Vagina (tissue), 2 donors: ENCODE measurements at regions not wholly inside any gene's neighbourhood (a gene's known extent, or its start where the extent isn't known, plus 50 kb on each side); places are given as distances from the start of the nearest gene placed in this dataset.
"Not testable (repeated sequence)": the region's sequence is repeated elsewhere in the genome, so short reads cannot be mapped to it uniquely, and the experiment has no call there.

Source experiments
- CTCF ChIP-seq, 3 experiments: fragments of 450-650 bp in 2 of 3; fragments of 200-600 bp in 1 of 3; sonication (generic) in 1 of 3; IDR thresholded peaks; one replicate each; pipeline ENCODE4 v1.5.1; 2017 to 2019; ENCODE audit warnings: antibody characterized with exemption in 3 of 3, mild to moderate bottlenecking in 2 of 3, moderate library complexity in 2 of 3
- POLR2A ChIP-seq, 2 donors: fragments of 450-650 bp; IDR thresholded peaks; one replicate each; pipeline ENCODE4 v1.6.1; 2017; ENCODE audit warnings: antibody characterized with exemption in 2 of 2, mild to moderate bottlenecking in 2 of 2, moderate library complexity in 2 of 2

- TF ChIP-seq CTCF, POLR2A (IDR thresholded peaks at IDR 0.05): not testable (repeated sequence)
Observed at GRCh38 chr1:145475962-145476361, 50.6 kb upstream of the NBPF20 start.
